SIG-M5 treated with dmso at 0.1 percent for 504 hours (cell line): ENCODE measurements at regions not wholly inside any gene's neighbourhood (a gene's known extent, or its start where the extent isn't known, plus 50 kb on each side); places are given as distances from the start of the nearest gene placed in this dataset.
"Not testable (repeated sequence)": the region's sequence is repeated elsewhere in the genome, so short reads cannot be mapped to it uniquely, and the experiment has no call there.

Source experiments
- DNase-seq: peaks from one replicate; lab custom pipeline; 2025; ENCODE audit not compliant: unreplicated experiment; lab: John Stamatoyannopoulos, UW

DNA sequence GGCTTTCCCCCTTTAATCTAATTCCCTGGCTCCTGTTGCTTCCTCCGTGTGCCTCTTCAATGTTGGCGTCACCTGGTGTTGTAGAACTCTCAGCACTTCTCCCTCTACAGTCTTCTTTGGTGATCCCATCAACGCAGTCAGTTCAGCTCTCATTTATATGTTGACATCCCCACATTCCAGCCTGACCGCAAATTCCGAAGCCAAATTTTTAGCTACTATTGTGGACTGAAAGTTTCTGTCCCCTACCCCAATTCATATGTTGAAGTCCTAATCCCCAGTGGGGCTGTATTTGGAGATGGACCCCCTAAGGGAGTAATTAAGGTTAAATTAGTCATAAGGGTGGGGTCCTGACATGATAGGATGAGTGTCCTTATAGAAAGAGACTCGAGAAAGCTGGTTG lies 210.6 kb upstream of the ADAMTSL1 start:
- DNase-seq: no peak

DNA sequence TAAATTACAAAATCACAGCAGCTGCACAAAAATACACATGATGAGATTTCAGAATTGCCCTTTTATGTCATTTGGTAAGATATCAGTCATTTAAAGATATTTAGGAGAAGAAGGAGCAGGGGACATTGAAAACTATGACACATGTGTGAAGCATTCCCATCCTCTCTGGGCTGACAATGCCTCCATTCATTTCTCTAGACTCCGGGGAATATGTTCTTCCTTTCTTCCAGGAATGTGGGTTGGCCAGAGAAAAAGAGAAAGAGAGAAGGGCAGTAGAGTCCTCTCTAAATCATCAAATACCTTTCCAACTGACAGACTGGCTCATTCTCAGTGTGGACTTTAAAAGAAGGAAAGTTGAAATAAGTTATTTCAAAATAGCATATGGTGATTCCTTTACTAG lies 205.6 kb upstream of the ADAMTSL1 start:
- no peak for DNase-seq

- no peak for DNase-seq
These were observed 204.4 kb upstream of the ADAMTSL1 start for GRCh38 chr9:18269561-18269960.

DNA sequence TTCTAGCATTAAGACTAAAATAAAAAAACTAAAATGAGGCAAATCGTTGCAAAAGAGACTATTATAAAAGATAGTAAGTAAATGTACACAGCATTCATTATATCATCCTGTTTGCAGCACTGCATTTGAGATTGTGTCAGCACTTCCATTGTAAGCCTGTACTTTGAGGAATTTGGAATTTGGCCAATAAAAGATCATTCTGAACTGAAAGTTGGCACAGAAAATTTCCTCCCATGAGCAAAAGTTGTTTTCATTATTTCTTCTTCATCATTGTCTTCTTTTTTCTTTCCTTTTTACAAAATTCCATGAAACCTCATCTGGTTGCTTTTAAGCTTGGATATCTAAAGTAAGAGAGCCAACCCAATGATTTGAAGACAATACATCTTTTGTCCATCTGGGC lies 199.3 kb upstream of the ADAMTSL1 start:
- no peak for DNase-seq

GRCh38 chr9:18275313-18275990 lies 198.5 kb upstream of the ADAMTSL1 start:
- DNase-seq: no peak

DNA sequence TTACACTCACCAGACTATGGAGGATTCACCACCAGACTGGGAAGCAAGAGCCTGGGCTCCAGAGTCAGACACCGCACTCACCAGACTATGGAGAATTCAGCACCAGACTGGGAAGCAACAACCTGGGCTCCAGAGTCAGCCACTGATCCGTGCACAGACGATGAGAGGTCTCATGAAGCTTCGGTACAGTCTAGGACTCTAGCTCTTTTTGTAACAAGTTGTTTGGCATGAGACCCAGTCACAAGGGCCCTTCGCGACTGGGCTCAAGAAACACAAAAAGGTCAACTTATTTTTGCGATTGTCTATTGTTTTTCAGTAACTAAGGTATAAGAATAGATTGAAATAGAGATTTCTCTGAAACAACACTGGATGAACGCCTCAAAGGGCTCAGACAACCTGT lies 192.7 kb upstream of the ADAMTSL1 start:
- DNase-seq: no peak

DNA sequence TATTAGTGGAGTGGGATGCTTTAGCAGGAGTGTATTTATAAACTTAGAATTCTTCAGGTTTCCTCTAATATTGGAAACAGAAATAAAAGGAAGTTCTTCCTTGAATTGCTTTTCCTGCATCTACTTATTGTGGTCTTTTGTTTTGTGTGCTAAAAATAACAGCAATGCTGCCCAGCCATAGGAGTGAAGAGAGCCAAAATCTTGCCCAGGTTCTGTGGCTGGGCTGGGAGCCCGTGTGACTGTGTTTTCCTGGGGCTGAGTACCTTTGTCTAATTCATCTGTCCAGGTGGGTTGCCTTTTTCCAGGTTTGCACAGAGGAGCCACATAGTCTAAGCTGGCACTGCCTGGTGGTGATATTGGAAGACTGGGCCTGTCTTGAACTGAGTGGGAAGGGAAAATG lies 179.7 kb upstream of the ADAMTSL1 start:
- DNase-seq: no peak

GRCh38 chr9:18296702-18297055 lies 177.3 kb upstream of the ADAMTSL1 start:
- DNase-seq: no peak

- peak; percentile 1 for DNase-seq
These were observed 176.7 kb upstream of the ADAMTSL1 start for GRCh38 chr9:18297056-18297841.

- DNase-seq: no peak
These were observed 174.5 kb upstream of the ADAMTSL1 start for GRCh38 chr9:18299449-18299848.

GRCh38 chr9:18305167-18305806 lies 168.7 kb upstream of the ADAMTSL1 start:
- not testable (repeated sequence) for DNase-seq

GRCh38 chr9:18314316-18314715 lies 159.6 kb upstream of the ADAMTSL1 start:
- DNase-seq: no peak

- no peak for DNase-seq
These were observed 156.1 kb upstream of the ADAMTSL1 start for GRCh38 chr9:18317896-18318295.

- DNase-seq: no peak
These were observed 154.0 kb upstream of the ADAMTSL1 start for GRCh38 chr9:18319918-18320445.

DNA sequence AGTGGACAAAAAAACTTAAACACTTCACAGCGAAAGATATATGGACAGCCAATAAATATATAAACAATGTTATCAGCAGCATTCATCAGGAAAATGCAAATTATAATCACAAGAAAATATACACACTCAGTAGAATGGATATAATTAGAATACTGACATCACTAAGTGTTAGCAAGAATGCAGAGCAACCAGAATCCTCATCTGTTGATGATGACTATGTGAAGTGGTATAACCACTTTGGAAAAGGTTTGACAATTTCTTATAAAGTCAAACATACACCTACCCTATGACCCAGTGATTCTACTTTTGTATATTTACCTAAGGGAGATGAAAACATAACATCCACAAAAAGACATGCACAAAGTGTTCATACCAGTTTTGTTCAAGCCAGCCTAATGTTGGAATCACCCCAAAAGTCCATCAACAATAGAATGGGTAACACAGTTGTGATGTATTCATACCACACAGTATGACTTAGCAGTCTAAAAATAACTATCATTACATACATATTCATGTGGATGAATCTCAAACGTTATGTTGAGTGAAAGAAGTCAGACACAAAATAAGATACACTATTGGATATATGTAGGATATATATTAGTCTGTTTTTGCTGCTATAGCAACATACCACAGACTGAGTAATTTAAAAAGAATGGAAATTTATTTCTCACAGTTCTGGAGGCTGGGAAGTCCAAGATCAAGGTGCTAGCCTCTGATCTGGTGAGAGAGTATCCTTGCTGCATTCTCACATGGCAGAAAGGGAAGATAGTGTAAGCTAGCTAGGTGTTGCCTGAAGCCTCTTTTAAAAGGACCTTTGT lies 148.8 kb upstream of the ADAMTSL1 start:
- no peak for DNase-seq

DNA sequence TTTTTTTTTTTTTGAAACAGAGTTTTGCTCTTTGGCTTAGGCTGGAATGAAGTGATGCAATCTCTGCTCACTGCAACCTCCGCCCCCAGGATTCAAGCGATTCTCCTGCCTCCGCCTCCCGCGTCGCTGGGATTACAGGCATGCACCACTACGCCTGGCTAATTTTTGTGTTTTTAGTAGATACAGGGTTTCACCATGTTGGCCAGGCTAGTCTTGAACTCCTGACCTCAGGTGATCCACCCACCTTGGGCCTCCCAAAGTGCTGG lies 148.3 kb upstream of the ADAMTSL1 start:
- DNase-seq: not testable (repeated sequence)

- DNase-seq: no peak
These were observed 146.8 kb upstream of the ADAMTSL1 start for GRCh38 chr9:18327121-18327520.

- no peak for DNase-seq
These were observed 143.3 kb upstream of the ADAMTSL1 start for GRCh38 chr9:18330401-18331309.

DNA sequence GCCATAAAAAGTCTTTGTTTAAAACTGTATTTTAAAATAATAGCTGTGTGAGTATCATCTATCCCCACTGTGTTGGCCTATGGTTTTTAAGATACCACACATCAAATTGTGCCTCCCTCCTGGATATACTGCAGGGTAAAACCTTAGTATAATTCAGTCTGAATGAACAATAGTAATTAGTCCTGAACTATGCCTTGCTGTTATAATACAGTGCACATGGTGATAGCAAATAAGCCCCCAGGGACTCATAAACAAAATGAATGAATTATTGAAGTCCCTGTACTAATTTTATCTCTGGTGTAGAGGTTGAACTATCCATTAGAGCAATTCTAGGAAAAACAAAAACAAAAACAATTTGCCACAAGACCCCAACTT lies 142.7 kb upstream of the ADAMTSL1 start:
- no peak for DNase-seq

DNA sequence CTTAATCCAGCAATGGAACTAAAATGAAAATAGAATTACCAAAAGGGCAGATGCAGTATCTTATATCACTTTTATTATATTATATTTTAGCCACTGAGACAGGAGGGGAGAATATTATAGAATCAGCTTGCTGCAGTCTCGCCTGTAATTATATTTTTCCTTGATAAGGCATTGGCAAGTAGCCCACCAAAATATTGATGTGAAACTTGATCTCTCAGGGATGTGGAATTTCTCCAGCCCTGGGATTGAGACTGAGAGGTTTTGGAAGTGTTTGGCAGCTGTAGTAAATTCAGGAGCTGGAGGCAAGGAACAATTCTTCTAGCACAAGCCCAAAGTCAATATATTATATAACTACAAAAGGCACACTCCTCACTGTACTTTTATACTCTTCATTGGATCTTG lies 142.1 kb upstream of the ADAMTSL1 start:
- no peak for DNase-seq
